ENCODE measurements at regions not wholly inside any gene's neighbourhood (a gene's known extent, or its start where the extent isn't known, plus 50 kb on each side); places are given as distances from the start of the nearest gene placed in this dataset.

DNA sequence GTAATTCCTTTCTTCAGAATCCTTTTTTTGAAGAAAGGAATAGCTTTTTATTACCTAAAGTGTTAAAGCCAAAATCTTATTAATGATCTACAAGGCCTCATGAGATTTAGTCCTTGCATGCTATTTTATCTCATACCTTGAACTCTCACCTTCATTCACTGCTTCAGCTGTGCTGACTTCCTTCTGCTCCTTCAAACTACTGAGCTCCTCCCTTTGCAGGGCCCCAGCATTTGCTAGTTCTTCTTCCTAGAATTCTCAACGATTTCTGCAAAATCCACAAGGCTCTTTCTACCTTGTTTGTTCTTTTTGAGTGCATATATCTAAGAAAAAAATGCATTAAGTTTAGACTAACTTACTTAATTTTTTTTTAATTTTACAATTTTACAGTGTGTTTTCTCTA is 619.5 kb downstream of the EPHA5 start:
- no peak overlapping the region for H3K4me3 ChIP-seq (ENCODE audit: low read depth in 2 of 2, low read length in 2 of 2)
- no peak overlapping the region for H3K27ac ChIP-seq (ENCODE audit: low read length)
- in situ Hi-C loops (cut with HindIII; ENCODE audit: low pct_unique_long_range_greater_than_20kb, low sequenced_read_pairs) (no loop called here), intact Hi-C loops (cut with micrococcal nuclease; ENCODE audit: unreplicated experiment) (no loop called here)
- ChIA-PET CTCF (no interaction called here), POLR2A (no interaction called here)
- H3K4me1 ChIP-seq (ENCODE audit: control insufficient read depth, insufficient read depth, low read length): no peaks in the 10 kb centered on the region
- no TSS peak for BruUV-seq (replicated peaks)
- H3K36me3 ChIP-seq (ENCODE audit: control insufficient read depth, insufficient read depth, low read length): no peaks in the 10 kb centered on the region
- TF ChIP-seq SIN3A (IDR thresholded peaks at IDR 0.05; ENCODE audit: borderline replicate concordance, insufficient read depth, low read depth, low read length) (no peak), REST (IDR thresholded peaks at IDR 0.05; ENCODE audit: insufficient read depth in 1 of 2, low read depth in 2 of 2, low read length in 1 of 2) (no peak), POLR2AphosphoS5 (IDR thresholded peaks at IDR 0.05; ENCODE audit: low read depth, low read length) (no peak), CTCF (IDR thresholded peaks at IDR 0.05) (no peak), TCF7L2 (IDR thresholded peaks at IDR 0.05; ENCODE audit: low read depth, low read length) (no peak)
- H3K27me3 ChIP-seq (ENCODE audit: control insufficient read depth, insufficient read depth, low read length): no peaks in the 10 kb centered on the region
- DNase-seq (ENCODE audit: low read depth, low spot score): no peak
- H3K9me3 ChIP-seq (ENCODE audit: control insufficient read depth, insufficient read depth, low read depth, low read length): no peaks in the 10 kb centered on the region
- ATAC-seq: no peak

- no peaks in the 10 kb centered on the region for H3K4me1 ChIP-seq (ENCODE audit: control insufficient read depth, insufficient read depth, low read length)
- in situ Hi-C loops (cut with HindIII; ENCODE audit: low pct_unique_long_range_greater_than_20kb, low sequenced_read_pairs): no loop called here
- H3K36me3 ChIP-seq (ENCODE audit: control insufficient read depth, insufficient read depth, low read length): no peaks in the 10 kb centered on the region
- H3K4me3 ChIP-seq (ENCODE audit: low read depth in 2 of 2, low read length in 2 of 2): no peak overlapping the region
- intact Hi-C loops (cut with micrococcal nuclease; ENCODE audit: unreplicated experiment): no loop called here
- TF ChIP-seq SIN3A (IDR thresholded peaks at IDR 0.05; ENCODE audit: borderline replicate concordance, insufficient read depth, low read depth, low read length) (no peak), POLR2AphosphoS5 (IDR thresholded peaks at IDR 0.05; ENCODE audit: low read depth, low read length) (no peak), TCF7L2 (IDR thresholded peaks at IDR 0.05; ENCODE audit: low read depth, low read length) (no peak), CTCF (IDR thresholded peaks at IDR 0.05) (no peak), REST (IDR thresholded peaks at IDR 0.05; ENCODE audit: insufficient read depth in 1 of 2, low read depth in 2 of 2, low read length in 1 of 2) (no peak)
- DNase-seq (ENCODE audit: low read depth, low spot score): no peak
- no peaks in the 10 kb centered on the region for H3K9me3 ChIP-seq (ENCODE audit: control insufficient read depth, insufficient read depth, low read depth, low read length)
- no TSS peak for BruUV-seq (replicated peaks)
- ChIA-PET CTCF (interaction anchor here (0.6 kb wide), 1 partner anchor 736 kb away, joined by 3 read pairs; no protein-coding TSS in a partner anchor), POLR2A (no interaction called here)
- no peaks in the 10 kb centered on the region for H3K27me3 ChIP-seq (ENCODE audit: control insufficient read depth, insufficient read depth, low read length)
- no peak for ATAC-seq
- no peak overlapping the region for H3K27ac ChIP-seq (ENCODE audit: low read length)
These were observed 623.8 kb downstream of the EPHA5 start for GRCh38 chr4:65046192-65047133.

All from Panc1 (cell line).